ENCODE measurements at regions not wholly inside any gene's neighbourhood (a gene's known extent, or its start where the extent isn't known, plus 50 kb on each side); places are given as distances from the start of the nearest gene placed in this dataset.

DNA sequence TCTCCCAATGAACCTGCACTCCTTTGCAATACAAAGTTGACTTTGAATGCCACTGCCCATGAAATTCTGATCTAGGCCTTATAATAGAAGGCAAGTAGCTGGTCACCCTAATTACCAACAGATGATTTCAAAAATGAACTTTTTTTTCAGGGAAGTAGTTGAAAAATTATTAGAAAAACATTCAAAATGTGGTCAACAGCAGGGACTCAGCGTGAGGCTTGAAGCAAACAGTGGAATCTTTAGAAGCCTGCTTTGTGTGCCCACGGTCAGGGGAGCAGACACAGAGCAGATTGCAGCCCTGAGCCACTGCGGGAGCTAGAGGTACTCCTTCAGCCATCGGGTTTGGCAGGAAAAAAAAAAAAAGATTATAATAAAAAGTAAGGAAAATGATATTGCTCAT is 87.1 kb upstream of the HEY2 start:
- peak; percentile 60 for DNase-seq

GRCh38 chr6:125665295-125665814 is 84.1 kb upstream of the HEY2 start:
- DNase-seq: no peak

- DNase-seq: no peak
These were observed 82.1 kb upstream of the HEY2 start for GRCh38 chr6:125667326-125667725.

DNA sequence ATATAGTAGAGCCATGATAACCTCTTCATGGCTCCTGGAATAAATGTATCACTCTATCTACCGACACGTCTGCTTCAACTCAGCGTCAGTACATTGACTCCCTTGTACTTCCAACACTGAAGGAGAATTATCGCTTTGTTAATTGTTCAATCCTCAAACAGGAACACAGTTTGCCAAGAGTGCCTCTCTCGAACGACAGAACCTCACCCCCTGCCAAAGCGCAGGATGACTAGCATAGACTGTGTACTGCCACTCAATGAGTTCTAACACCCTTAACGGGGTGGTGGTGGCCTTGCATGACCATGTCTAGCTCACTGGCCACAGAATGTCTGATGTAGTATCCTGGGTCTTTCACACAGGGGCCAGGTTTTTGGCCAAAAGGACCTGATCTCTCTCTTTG is 81.4 kb upstream of the HEY2 start:
- DNase-seq: no peak

DNA sequence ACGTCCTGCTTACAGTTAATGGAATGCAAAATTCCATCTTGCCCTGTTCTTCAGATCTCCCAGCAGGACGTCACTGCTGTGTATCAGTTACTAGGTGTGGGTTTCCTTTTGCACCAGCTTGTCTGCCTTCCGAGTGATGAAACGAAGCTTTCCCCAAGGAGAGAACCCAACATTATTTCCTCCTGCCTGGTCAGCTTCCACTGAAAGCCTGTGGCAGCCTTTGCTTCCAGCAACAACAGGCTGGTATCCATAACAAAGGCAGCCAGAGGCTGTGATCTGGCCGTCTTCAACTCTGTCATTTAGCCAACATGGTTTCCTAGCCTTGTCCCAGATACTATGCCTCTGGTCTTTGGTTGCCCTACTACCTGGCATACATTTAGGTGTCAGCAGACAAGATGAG is 78.9 kb upstream of the HEY2 start:
- DNase-seq: no peak

- no peak for DNase-seq
These were observed 78.1 kb upstream of the HEY2 start for GRCh38 chr6:125671323-125671722.

DNA sequence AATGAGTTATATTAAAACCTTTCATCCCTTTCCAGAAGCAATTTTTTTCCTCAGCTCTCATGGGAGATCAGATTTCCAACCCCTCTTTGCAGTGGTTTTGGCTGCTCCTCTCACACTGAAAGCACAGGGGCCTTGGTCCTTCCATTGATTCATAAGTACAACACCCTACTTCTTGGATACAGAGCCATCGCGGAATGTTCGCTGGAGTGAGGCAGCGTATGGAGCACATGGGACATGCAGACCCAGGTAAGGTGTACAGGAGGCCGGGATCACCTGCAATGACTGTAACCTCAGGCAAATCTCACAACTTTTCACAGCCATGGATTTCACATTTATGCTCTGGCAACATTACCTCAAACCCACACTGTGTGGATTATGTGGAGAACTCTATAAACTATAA is 75.2 kb upstream of the HEY2 start:
- DNase-seq: no peak

- no peak for DNase-seq
These were observed 70.8 kb upstream of the HEY2 start for GRCh38 chr6:125678601-125679000.

DNA sequence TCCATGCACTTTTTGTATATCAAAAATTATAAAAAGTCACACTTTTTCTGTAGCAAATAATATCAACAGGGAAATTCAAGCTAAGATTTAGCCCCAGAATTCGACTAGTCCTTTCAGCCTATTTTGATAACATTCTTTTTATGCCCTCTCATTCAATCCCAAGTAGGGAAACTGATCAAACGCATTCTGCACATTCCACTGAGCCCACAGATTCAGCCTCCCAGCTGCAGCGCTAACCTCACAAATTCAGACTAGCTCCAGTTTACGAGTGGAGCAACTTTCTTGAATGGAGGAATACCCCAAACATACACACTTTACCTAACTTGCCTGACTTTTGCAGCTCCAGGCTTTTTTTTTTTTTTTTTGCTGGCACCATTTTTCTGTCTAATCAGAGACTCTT is 70.3 kb upstream of the HEY2 start:
- DNase-seq: peak; percentile 27

DNA sequence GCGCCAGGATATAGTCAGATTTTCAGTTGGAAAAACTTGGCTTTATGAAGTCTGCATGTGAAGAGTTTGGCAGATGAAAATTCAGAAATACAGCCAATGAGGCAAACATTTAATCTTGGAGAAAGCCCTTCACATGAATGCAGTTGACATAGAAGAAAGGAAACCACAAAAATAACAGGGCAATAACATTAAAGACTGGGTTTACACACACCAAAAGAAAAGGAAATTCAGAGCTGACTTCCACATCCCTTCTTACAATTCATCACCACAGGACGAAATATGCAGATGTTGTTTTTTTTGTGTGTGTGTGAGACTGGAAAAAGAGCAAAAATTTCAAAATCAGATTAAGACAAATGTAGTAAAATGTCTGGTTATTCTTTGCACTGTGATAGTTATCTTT is 69.8 kb upstream of the HEY2 start:
- no peak for DNase-seq

GRCh38 chr6:125682939-125683338 is 66.5 kb upstream of the HEY2 start:
- DNase-seq: no peak

GRCh38 chr6:125688138-125688537 is 61.3 kb upstream of the HEY2 start:
- DNase-seq: no peak

DNA sequence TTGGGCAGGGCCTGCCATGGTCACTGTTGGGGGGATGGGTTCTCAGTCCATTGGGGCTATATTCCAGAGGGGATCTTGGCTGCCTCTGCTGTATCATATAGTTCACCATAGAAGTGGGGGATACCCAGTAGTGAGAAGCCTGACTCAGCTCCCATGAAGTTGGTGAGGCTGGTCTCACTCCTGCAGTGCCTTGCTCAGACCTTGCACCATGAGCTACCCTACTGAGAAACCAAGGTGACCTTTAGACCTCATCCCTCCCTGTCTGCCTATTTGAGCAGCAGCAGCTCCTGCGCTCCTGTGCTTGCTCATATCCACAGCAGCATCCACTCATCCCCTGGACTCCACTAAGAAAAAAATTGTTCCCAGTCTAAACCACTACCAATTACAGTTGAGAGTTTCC is 56.0 kb upstream of the HEY2 start:
- DNase-seq: no peak

GRCh38 chr6:125699591-125699990 is 49.8 kb upstream of the HEY2 start:
- DNase-seq: no peak

Data from fibroblast of skin of scalp (primary cell).